HepG2 (cell line): ENCODE measurements at regions not wholly inside any gene's neighbourhood (a gene's known extent, or its start where the extent isn't known, plus 50 kb on each side); places are given as distances from the start of the nearest gene placed in this dataset.

ENCODE experiments used
- BHLHE40 ChIP-seq: IDR thresholded peaks from 2 replicates; pipeline ENCODE4 v1.6.1; 2011; ENCODE audit warnings: low read length, improper control_type of control experiment
- HOXA3 ChIP-seq: sonication (generic); formaldehyde crosslinking; IDR thresholded peaks from 2 replicates; pipeline ENCODE4 v1.5.0; 2020; ENCODE audit warnings: missing genetic modification reagents
- PPARG ChIP-seq: conservative IDR thresholded peaks from 2 replicates; pipeline ENCODE4 v1.6.1; 2016; ENCODE audit warnings: missing biosample characterization, missing genetic modification reagents
- SMC3 ChIP-seq: IDR thresholded peaks from 2 replicates; pipeline ENCODE4 v1.6.1; 2011; ENCODE audit warnings: low read length, improper control_type of control experiment
- ZKSCAN1 ChIP-seq: fragments of 150-350 bp; IDR thresholded peaks from 2 replicates; pipeline ENCODE4 v1.6.1; 2014; ENCODE audit warnings: low read length
- ZNF282 ChIP-seq: fragments of 450-650 bp; IDR thresholded peaks from 2 replicates; pipeline ENCODE4 v1.6.1; 2018; ENCODE audit not compliant: partially characterized antibody
- ZNF333 ChIP-seq: sonication (generic); formaldehyde crosslinking; IDR thresholded peaks from 2 replicates; pipeline ENCODE4 v1.4.0; 2020; ENCODE audit warnings: mild to moderate bottlenecking, missing genetic modification reagents, borderline replicate concordance
- TF ChIP-seq, protein P1 (sequence below): sonication (generic); formaldehyde crosslinking; IDR thresholded peaks from 2 replicates; pipeline ENCODE4 v1.8.1; 2023; ENCODE audit warnings: mild to moderate bottlenecking, moderate library complexity, missing genetic modification reagents
- TF ChIP-seq, protein P2 (sequence below): sonication (generic); formaldehyde crosslinking; IDR thresholded peaks from 2 replicates; pipeline ENCODE4 v1.9.0; 2021; ENCODE audit warnings: missing genetic modification reagents, borderline replicate concordance
- TF ChIP-seq, protein P3 (sequence below): IDR thresholded peaks from 2 replicates; pipeline ENCODE4 v1.4.0; 2020; ENCODE audit warnings: mild to moderate bottlenecking, missing genetic modification reagents
- TF ChIP-seq, protein P4 (sequence below): sonication (generic); formaldehyde crosslinking; IDR thresholded peaks from 2 replicates; pipeline ENCODE4 v1.4.0; 2020; ENCODE audit warnings: mild to moderate bottlenecking, missing genetic modification reagents

DNA sequence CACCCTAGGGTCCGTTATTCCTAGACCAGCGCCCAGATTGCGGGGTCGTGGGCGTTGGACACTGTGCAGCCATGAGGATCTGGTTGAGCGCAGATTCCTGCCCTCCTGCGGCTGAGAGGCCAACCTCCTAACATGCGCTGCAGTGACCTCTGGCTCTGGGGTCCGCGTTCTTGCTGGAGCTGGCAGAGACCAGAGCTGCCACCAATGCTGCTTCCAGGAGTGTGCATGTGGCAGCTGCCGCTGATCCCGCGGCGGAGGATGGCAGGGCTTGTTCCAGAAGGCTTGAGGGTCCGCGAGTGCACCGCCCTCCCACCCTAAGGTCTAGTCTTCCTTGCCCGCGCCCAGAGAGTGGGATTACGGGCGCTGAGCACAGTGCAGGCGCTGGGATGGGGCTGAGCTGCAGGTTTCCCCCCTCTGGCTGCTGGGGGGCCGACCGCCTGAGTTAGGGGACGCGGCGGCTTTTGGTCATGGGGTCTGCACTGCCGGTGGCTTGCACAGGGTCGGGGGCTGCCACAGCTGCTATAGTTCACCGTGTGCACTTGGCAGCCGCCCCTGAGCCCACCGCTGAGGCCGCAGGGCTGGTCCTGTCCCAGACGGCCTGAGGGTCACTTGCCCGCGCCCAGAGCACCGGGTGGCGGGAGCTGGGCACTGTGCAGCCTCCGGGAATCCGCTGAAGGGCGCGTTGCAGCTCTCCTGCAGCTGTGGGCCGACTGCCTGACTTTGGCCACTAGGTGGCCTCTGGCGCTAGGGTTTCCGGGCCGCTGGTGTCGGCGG lies 145.9 kb downstream of the CCDC74A start (continued):
- TF ChIP-seq, protein P1, sequence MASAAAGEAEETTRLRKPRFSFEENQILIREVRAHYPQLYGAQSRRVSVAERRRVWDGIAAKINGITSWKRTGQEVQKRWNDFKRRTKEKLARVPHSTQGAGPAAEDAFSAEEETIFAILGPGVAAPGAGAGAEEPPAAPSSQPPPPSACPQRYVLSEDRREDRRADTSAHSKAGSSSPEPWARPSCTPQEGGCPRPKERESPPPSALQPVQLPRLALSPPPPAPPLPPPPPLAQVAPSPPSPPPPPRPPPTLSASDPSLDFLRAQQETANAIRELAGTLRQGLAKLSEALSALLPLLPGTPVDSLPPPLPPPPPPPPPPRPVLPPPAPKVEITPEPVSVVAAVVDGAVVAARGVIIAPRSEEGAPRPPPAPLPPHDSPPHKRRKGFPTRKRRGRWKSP (CRISPR knock-in tag), result peak; percentile 34; the same call in 1 of the 2 replicates
- TF ChIP-seq, protein P2, sequence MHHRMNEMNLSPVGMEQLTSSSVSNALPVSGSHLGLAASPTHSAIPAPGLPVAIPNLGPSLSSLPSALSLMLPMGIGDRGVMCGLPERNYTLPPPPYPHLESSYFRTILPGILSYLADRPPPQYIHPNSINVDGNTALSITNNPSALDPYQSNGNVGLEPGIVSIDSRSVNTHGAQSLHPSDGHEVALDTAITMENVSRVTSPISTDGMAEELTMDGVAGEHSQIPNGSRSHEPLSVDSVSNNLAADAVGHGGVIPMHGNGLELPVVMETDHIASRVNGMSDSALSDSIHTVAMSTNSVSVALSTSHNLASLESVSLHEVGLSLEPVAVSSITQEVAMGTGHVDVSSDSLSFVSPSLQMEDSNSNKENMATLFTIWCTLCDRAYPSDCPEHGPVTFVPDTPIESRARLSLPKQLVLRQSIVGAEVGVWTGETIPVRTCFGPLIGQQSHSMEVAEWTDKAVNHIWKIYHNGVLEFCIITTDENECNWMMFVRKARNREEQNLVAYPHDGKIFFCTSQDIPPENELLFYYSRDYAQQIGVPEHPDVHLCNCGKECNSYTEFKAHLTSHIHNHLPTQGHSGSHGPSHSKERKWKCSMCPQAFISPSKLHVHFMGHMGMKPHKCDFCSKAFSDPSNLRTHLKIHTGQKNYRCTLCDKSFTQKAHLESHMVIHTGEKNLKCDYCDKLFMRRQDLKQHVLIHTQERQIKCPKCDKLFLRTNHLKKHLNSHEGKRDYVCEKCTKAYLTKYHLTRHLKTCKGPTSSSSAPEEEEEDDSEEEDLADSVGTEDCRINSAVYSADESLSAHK (CRISPR knock-in tag), result no peak
- TF ChIP-seq, protein P3, sequence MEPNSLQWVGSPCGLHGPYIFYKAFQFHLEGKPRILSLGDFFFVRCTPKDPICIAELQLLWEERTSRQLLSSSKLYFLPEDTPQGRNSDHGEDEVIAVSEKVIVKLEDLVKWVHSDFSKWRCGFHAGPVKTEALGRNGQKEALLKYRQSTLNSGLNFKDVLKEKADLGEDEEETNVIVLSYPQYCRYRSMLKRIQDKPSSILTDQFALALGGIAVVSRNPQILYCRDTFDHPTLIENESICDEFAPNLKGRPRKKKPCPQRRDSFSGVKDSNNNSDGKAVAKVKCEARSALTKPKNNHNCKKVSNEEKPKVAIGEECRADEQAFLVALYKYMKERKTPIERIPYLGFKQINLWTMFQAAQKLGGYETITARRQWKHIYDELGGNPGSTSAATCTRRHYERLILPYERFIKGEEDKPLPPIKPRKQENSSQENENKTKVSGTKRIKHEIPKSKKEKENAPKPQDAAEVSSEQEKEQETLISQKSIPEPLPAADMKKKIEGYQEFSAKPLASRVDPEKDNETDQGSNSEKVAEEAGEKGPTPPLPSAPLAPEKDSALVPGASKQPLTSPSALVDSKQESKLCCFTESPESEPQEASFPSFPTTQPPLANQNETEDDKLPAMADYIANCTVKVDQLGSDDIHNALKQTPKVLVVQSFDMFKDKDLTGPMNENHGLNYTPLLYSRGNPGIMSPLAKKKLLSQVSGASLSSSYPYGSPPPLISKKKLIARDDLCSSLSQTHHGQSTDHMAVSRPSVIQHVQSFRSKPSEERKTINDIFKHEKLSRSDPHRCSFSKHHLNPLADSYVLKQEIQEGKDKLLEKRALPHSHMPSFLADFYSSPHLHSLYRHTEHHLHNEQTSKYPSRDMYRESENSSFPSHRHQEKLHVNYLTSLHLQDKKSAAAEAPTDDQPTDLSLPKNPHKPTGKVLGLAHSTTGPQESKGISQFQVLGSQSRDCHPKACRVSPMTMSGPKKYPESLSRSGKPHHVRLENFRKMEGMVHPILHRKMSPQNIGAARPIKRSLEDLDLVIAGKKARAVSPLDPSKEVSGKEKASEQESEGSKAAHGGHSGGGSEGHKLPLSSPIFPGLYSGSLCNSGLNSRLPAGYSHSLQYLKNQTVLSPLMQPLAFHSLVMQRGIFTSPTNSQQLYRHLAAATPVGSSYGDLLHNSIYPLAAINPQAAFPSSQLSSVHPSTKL (CRISPR knock-in tag), result peak; percentile 66
- 0 out of 2 replicates have a peak, but pooled peaks have one; percentile 26 for TF ChIP-seq ZNF333 (CRISPR knock-in tag)
- peak; percentile 68 for TF ChIP-seq HOXA3 (CRISPR knock-in tag)
- TF ChIP-seq ZKSCAN1, result no peak
- TF ChIP-seq ZNF282, result no peak
- TF ChIP-seq PPARG (CRISPR knock-in tag), result peak; percentile 24; the same call in 1 of the 2 replicates
- no peak for TF ChIP-seq BHLHE40
- TF ChIP-seq, protein P4, sequence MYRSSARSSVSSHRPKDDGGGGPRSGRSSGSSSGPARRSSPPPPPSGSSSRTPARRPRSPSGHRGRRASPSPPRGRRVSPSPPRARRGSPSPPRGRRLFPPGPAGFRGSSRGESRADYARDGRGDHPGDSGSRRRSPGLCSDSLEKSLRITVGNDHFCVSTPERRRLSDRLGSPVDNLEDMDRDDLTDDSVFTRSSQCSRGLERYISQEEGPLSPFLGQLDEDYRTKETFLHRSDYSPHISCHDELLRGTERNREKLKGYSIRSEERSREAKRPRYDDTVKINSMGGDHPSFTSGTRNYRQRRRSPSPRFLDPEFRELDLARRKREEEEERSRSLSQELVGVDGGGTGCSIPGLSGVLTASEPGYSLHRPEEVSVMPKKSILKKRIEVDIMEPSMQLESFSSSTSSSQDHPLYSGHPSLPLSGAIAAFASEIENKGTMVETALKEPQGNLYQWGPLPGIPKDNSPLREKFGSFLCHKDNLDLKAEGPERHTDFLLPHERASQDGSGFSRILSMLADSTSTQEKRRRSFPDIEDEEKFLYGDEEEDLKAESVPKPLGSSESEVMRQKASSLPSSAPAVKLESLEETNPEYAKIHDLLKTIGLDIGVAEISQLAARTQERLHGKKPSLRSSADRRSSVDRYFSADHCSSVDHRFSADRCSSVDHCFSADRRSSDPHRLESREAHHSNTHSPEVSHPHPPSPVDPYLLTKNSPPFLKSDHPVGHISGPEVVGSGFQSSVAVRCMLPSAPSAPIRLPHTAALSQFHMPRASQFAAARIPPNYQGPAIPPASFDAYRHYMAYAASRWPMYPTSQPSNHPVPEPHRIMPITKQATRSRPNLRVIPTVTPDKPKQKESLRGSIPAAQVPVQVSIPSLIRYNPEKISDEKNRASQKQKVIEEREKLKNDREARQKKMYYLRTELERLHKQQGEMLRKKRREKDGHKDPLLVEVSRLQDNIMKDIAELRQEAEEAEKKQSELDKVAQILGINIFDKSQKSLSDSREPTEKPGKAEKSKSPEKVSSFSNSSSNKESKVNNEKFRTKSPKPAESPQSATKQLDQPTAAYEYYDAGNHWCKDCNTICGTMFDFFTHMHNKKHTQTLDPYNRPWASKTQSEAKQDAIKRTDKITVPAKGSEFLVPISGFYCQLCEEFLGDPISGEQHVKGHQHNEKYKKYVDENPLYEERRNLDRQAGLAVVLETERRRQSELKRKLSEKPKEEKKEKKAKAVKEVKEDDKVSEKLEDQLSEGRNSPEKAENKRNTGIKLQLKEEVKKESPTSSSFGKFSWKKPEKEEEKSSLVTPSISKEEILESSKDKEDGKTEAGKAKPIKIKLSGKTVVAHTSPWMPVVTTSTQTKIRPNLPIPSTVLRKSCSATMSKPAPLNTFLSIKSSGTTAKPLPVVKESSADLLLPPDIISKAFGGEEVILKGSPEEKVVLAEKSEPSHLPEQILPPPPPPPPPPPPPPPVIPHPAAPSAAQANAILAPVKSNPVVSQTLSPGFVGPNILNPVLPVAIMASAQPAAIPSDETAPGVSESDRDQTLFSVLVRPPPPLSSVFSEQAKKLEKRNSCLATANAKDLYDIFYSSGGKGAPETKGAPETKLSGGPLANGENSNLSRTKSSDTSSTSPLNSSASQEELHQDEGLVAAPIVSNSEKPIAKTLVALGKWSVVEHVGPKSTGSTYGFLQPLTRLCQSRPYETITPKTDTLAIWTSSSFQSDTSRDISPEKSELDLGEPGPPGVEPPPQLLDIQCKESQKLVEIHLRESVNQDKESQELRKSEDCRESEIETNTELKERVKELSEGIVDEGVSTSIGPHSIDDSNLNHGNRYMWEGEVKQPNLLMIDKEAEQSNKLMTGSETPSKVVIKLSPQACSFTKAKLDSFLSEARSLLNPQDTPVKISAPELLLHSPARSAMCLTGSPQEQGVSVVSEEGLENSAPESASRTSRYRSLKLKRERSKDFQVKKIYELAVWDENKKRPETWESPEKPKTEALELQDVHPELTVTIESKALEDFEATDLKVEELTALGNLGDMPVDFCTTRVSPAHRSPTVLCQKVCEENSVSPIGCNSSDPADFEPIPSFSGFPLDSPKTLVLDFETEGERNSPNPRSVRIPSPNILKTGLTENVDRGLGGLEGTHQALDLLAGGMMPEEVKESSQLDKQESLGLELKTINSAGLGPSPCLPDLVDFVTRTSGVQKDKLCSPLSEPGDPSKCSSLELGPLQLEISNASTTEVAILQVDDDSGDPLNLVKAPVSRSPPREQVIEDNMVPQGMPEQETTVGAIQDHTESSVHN (CRISPR knock-in tag), result no peak
- TF ChIP-seq SMC3, result peak; percentile 36; the same call in 1 of the 2 replicates
